Naive thymus-derived CD8-positive, alpha-beta T cell (primary cell): ENCODE measurements at regions not wholly inside any gene's neighbourhood (a gene's known extent, or its start where the extent isn't known, plus 50 kb on each side); places are given as distances from the start of the nearest gene placed in this dataset.
"Not testable (repeated sequence)": the region's sequence is repeated elsewhere in the genome, so short reads cannot be mapped to it uniquely, and the experiment has no call there.

Experiments used
- ATAC-seq, 2 donors: fragments of 150-1000 bp; cut with Tn5 transposase in 1 of 2; sonication (Bioruptor Pico), chemical (Tn5 transposase) in 1 of 2; 1 replicate in 1 of 2; 2 replicates in 1 of 2; pipeline ENCODE4 v1.10.0; 2021; ENCODE audit warnings: mild to moderate bottlenecking in 2 of 2, moderate library complexity in 2 of 2
- POLR2A ChIA-PET: fragments of 350-600 bp; sonication (Branson Sonifier 250); formaldehyde crosslinking; loops from one replicate; lab custom pipeline; 2021; ENCODE audit warnings: antibody characterized with exemption; lab: Charles Lee
- DNase-seq, 10 donors: peaks; one replicate each; pipeline versions ENCODE4 v3.0.0 to v3.0.0-alpha.2; 2020 to 2022
- H3K27ac Mint-ChIP-seq, 10 donors: one replicate each; pipeline ENCODE4 v1.8.0; 2020 to 2022; ENCODE audit warnings: mild to moderate bottlenecking in 10 of 10, mixed read lengths in 10 of 10, moderate library complexity in 4 of 10, inconsistent platforms in 1 of 10
- H3K27me3 Mint-ChIP-seq, 5 donors: one replicate each; pipeline ENCODE4 v1.8.0; 2021 to 2022; ENCODE audit warnings: mixed read lengths in 5 of 5
- H3K36me3 Mint-ChIP-seq, 3 donors: one replicate each; pipeline ENCODE4 v1.8.0; 2020 to 2022; ENCODE audit warnings: mixed read lengths in 3 of 3, mild to moderate bottlenecking in 2 of 3, inconsistent platforms in 1 of 3
- H3K4me1 Mint-ChIP-seq, 4 donors: one replicate each; pipeline ENCODE4 v1.8.0; 2021 to 2022; ENCODE audit warnings: mixed read lengths in 4 of 4
- H3K4me3 Mint-ChIP-seq, 10 donors: one replicate each; pipeline ENCODE4 v1.8.0; 2020 to 2022; ENCODE audit warnings: mild to moderate bottlenecking in 10 of 10, mixed read lengths in 10 of 10, moderate library complexity in 6 of 10, inconsistent platforms in 1 of 10
- H3K9me3 Mint-ChIP-seq, 9 donors: one replicate each; pipeline ENCODE4 v1.8.0; 2020 to 2022; ENCODE audit warnings: mixed read lengths in 9 of 9, mild to moderate bottlenecking in 3 of 9, inconsistent platforms in 1 of 9, moderate library complexity in 1 of 9

GRCh38 chr4:28436191-28437080 lies 1575.8 kb downstream of the STIM2 start:
- peaks cover 0 to 22% (median 4%) of the 10 kb centered on the region in 9 donors for H3K9me3 Mint-ChIP-seq

DNA sequence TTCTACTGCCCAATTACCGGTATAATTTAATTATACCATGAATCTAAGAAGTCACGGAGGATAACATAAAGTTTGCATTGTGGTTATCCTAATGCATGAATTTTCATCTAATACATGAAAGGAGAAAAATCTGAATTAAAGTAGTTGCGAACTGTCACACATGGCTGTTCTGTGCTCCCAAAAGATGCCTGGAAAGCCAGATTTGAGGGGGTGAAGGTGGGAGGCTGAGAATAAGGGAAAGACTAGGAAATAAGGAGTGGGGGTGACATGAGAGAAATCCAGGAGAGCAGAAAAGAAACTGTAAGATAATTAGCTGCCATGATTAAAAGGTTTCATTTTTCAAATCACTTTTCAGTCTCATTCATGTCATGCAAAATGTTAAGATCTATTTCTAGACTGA lies 1582.7 kb downstream of the STIM2 start:
- Mint-ChIP-seq H3K36me3 (no peaks in the 10 kb centered on the region), H3K27ac (no peak overlapping the region), H3K9me3 (peaks cover 0 to 22% (median 10%) of the 10 kb centered on the region in 9 donors), H3K4me3 (no peak overlapping the region), H3K27me3 (no peaks in the 10 kb centered on the region), H3K4me1 (no peaks in the 10 kb centered on the region)
- POLR2A ChIA-PET, result no interaction called here
- DNase-seq (no peak), ATAC-seq (no peak)

More at GRCh38 chr4:28436191-28437080, 1575.8 kb downstream of the STIM2 start:
- Mint-ChIP-seq H3K4me3 (no peak overlapping the region), H3K36me3 (no peaks in the 10 kb centered on the region), H3K4me1 (no peaks in the 10 kb centered on the region), H3K27ac (no peak overlapping the region), H3K27me3 (no peaks in the 10 kb centered on the region)
- DNase-seq (no peak), ATAC-seq (no peak)
- POLR2A ChIA-PET, result no interaction called here

DNA sequence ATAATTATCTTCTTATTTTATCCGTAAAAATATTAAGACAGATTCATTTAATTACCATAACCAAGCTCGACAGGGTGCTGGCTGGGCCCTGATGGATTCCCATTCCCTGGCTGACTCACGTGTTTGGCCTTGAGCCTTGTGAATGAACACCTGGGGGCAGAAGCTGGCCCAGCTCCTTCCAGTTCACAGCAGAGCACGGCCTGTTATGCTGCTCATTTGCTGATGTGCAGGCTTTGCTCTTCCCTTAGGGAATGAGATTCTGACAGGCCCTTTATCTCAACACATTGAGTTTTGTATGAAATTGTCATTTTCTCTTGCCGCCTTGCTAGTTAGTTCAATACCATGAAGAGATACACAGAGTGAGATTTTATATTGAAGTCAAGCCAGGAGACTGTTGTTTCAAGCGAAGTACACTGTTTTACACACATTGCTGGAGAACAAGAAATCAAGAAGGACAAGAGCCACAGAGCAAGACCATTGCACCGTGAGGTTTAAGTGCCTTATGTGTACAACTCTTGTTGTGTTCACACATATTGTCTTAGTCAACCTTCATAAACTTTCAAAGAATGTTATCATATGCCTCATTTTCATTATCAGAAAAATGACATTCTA lies 1583.3 kb downstream of the STIM2 start:
- ATAC-seq (no peak), DNase-seq (no peak)
- POLR2A ChIA-PET, result no interaction called here
- H3K27me3 Mint-ChIP-seq, result no peaks in the 10 kb centered on the region
- no peaks in the 10 kb centered on the region for H3K4me1 Mint-ChIP-seq
- H3K4me3 Mint-ChIP-seq, result no peak overlapping the region
- peaks cover under 1 to 22% (median 10%) of the 10 kb centered on the region in 9 donors for H3K9me3 Mint-ChIP-seq
- H3K27ac Mint-ChIP-seq, result no peak overlapping the region
- no peaks in the 10 kb centered on the region for H3K36me3 Mint-ChIP-seq

- Mint-ChIP-seq H3K4me3 (no peak overlapping the region), H3K36me3 (no peaks in the 10 kb centered on the region), H3K9me3 (peaks cover 2 to 14% (median 9%) of the 10 kb centered on the region in 9 donors), H3K27ac (no peak overlapping the region), H3K27me3 (no peaks in the 10 kb centered on the region), H3K4me1 (no peaks in the 10 kb centered on the region)
- no peak for DNase-seq
- POLR2A ChIA-PET, result no interaction called here
- ATAC-seq, result no peak
Measured at GRCh38 chr4:28444886-28445496, 1584.3 kb downstream of the STIM2 start.

- no peak overlapping the region for H3K4me3 Mint-ChIP-seq
- H3K9me3 Mint-ChIP-seq, result peaks cover 0 to 14% (median 8%) of the 10 kb centered on the region in 9 donors
- POLR2A ChIA-PET, result no interaction called here
- no peaks in the 10 kb centered on the region for H3K4me1 Mint-ChIP-seq
- no peaks in the 10 kb centered on the region for H3K36me3 Mint-ChIP-seq
- no peak overlapping the region for H3K27ac Mint-ChIP-seq
- no peak for ATAC-seq
- no peak for DNase-seq
- no peaks in the 10 kb centered on the region for H3K27me3 Mint-ChIP-seq
Measured at GRCh38 chr4:28449085-28449484, 1588.4 kb downstream of the STIM2 start.

GRCh38 chr4:28451346-28451745 lies 1590.7 kb downstream of the STIM2 start:
- ATAC-seq (no peak), DNase-seq (no peak)
- Mint-ChIP-seq H3K27me3 (no peaks in the 10 kb centered on the region), H3K4me3 (no peak overlapping the region), H3K4me1 (no peaks in the 10 kb centered on the region), H3K36me3 (peaks cover 0 to 2% (median 0%) of the 10 kb centered on the region in 3 donors), H3K27ac (no peak overlapping the region), H3K9me3 (peaks cover 8 to 32% (median 17%) of the 10 kb centered on the region in 9 donors)
- POLR2A ChIA-PET, result no interaction called here

DNA sequence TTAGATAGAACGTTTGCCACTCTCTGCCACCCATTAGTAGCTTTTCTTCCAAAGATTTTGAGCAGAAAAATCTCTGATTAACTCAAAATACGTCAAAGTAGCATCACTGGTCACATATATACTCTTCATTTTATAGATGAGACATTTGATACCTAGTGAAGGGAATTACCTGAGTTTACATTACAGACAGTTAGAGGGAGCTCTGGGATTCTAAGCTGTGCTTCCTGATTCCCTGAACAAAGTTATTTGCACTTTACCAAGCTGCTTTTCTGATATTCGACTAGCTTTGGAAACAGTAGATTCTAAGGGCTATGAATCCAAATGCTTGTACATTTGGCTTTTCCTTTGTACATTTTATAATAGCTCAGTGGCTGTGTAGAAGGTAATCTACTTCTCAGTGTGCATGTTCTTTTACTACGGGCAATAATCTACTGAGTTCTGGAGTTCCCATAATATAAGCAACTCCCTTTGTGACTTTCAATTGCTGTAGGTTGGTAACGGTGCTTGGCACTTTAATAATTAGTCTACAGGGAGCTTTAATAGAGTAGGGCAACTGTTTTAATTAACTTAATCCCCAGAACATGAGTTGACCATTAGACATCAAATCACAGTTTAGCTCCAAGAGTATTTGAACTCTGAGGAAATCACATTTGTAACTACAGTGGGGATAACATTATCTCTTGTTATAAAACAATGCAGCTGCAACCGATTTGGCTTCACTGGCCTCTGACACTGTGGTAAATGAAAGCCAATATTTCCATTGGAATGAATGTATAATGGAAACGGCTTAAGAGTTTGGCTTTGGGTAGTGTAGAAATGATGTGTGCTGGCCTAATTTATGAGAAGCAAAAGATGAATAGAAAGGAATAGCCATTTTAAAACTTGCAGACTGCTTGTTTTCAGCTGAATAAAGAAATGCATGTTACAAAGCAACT lies 1602.4 kb downstream of the STIM2 start:
- POLR2A ChIA-PET, result no interaction called here
- ATAC-seq (no peak), DNase-seq (no peak)
- Mint-ChIP-seq H3K9me3 (peaks cover 0 to 7% (median 2%) of the 10 kb centered on the region in 9 donors), H3K4me3 (no peak overlapping the region), H3K27me3 (no peaks in the 10 kb centered on the region), H3K36me3 (no peaks in the 10 kb centered on the region), H3K27ac (no peak overlapping the region), H3K4me1 (no peaks in the 10 kb centered on the region)

DNA sequence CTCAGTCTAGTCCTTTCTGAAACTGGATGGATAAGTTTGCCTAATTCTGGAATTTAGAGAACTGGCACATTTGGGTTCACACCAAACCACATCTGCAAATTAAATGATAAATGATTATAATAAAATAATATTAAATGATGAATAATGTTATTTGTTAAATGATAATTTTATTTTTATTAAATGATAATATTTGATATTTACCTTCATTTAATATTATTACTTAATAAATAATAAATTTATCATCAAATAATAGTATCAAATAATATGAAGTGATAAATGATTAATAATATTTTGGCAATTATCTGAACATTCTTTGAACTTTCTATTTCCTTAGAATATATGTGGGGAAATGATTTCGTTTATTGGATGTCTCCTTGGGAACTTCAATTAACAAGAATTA lies 1604.2 kb downstream of the STIM2 start:
- Mint-ChIP-seq H3K4me3 (no peak overlapping the region), H3K4me1 (no peaks in the 10 kb centered on the region), H3K36me3 (no peaks in the 10 kb centered on the region), H3K27ac (no peak overlapping the region), H3K27me3 (no peaks in the 10 kb centered on the region), H3K9me3 (peaks cover 0 to 14% (median 2%) of the 10 kb centered on the region in 9 donors)
- no peak for DNase-seq
- POLR2A ChIA-PET, result no interaction called here
- ATAC-seq, result no peak

GRCh38 chr4:28466886-28467285 lies 1606.2 kb downstream of the STIM2 start:
- DNase-seq, H3K4me1 Mint-ChIP-seq, POLR2A ChIA-PET, H3K27me3 Mint-ChIP-seq, H3K4me3 Mint-ChIP-seq, ATAC-seq, H3K36me3 Mint-ChIP-seq, H3K27ac Mint-ChIP-seq: not testable (repeated sequence)
- H3K9me3 Mint-ChIP-seq, result peaks cover 0 to 24% (median 5%) of the 10 kb centered on the region in 9 donors

GRCh38 chr4:28469387-28469786 lies 1608.7 kb downstream of the STIM2 start:
- Mint-ChIP-seq H3K4me1 (no peaks in the 10 kb centered on the region), H3K4me3 (no peak overlapping the region), H3K36me3 (no peaks in the 10 kb centered on the region), H3K27me3 (no peaks in the 10 kb centered on the region), H3K27ac (no peak overlapping the region), H3K9me3 (peaks cover 0 to 24% (median 5%) of the 10 kb centered on the region in 9 donors)
- POLR2A ChIA-PET, result no interaction called here
- ATAC-seq, result no peak
- no peak for DNase-seq

DNA sequence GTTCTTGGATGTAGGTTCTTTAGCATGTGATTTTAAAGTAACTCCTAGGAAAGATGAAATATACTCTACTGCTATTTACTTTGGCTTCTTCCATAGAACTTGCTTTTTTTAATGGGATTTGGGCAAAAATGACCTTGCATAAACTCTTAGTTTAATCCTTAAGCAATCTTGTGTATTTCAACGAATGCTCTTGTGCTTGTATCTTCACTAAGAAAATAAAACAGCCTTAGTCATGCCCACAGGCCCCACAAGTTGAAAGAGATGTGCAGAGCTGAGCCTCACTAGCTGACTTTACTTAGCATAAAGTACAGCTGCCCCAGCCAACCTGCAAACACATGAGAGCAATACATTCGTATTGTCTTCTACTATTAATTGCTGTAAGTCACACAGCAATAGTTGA lies 1609.2 kb downstream of the STIM2 start:
- Mint-ChIP-seq H3K36me3 (no peaks in the 10 kb centered on the region), H3K27me3 (no peaks in the 10 kb centered on the region), H3K4me3 (no peak overlapping the region), H3K27ac (no peak overlapping the region), H3K4me1 (no peaks in the 10 kb centered on the region), H3K9me3 (peaks cover 0 to 24% (median 5%) of the 10 kb centered on the region in 9 donors)
- DNase-seq (no peak), ATAC-seq (no peak)
- POLR2A ChIA-PET, result no interaction called here

DNA sequence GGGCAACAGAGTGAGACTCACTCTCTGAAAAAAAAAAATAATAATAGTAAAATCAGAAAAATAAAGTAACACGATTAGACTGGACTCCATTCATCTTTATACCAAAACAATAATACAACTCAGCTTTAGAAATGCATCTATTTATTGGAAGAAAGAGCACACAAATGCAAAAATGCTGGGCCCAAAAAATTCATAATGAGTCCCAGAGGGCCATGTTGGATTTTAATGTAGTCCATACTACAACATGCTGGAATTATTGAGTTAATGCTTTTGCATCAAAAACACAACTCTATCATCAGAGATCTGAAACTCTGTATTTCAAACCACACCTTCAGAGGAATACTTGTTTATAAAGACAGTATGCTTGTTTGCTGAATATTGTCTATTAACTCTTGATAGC lies 1614.7 kb downstream of the STIM2 start:
- POLR2A ChIA-PET, result no interaction called here
- Mint-ChIP-seq H3K9me3 (peaks cover 0 to 10% (median 5%) of the 10 kb centered on the region in 9 donors), H3K4me3 (no peak overlapping the region), H3K4me1 (no peaks in the 10 kb centered on the region), H3K36me3 (no peaks in the 10 kb centered on the region), H3K27me3 (no peaks in the 10 kb centered on the region), H3K27ac (no peak overlapping the region)
- DNase-seq, result no peak
- ATAC-seq, result no peak
